Small intestine (tissue), 7 donors: ENCODE measurements at regions not wholly inside any gene's neighbourhood (a gene's known extent, or its start where the extent isn't known, plus 50 kb on each side); places are given as distances from the start of the nearest gene placed in this dataset.
"Not testable (repeated sequence)": the region's sequence is repeated elsewhere in the genome, so short reads cannot be mapped to it uniquely, and the experiment has no call there.

ENCODE experiments used
- DNase-seq, 2 donors: peaks; one replicate each; pipeline versions ENCODE4 v3.0.0 to v3.0.0-alpha.2; 2013
- FAIRE-seq: peaks from 2 replicates; lab custom pipeline; 2012; peaks lifted over from hg19 to GRCh38; lab: Jason Lieb, UNC
- H3K27ac ChIP-seq, 3 donors: one replicate each; pipeline ENCODE4 v1.5.1; 2013; ENCODE audit warnings: low read length in 2 of 3, mild to moderate bottlenecking in 2 of 3, control low read depth in 1 of 3, inconsistent platforms in 1 of 3, low read depth in 1 of 3, moderate library complexity in 1 of 3
- H3K27me3 ChIP-seq, 3 donors: one replicate each; pipeline ENCODE4 v1.6.1; 2013; ENCODE audit warnings: low read length in 3 of 3, inconsistent platforms in 1 of 3; ENCODE audit not compliant: control insufficient read depth in 3 of 3, insufficient read depth in 3 of 3
- H3K36me3 ChIP-seq, 3 donors: one replicate each; pipeline ENCODE4 v1.6.1; 2013; ENCODE audit warnings: low read length in 3 of 3, inconsistent platforms in 1 of 3, low read depth in 1 of 3, mild to moderate bottlenecking in 1 of 3, moderate library complexity in 1 of 3; ENCODE audit not compliant: control insufficient read depth in 3 of 3, insufficient read depth in 2 of 3
- H3K4me1 ChIP-seq, 3 donors: one replicate each; pipeline ENCODE4 v1.6.1; 2013; ENCODE audit warnings: low read length in 2 of 3, inconsistent platforms in 1 of 3, low read depth in 1 of 3, mild to moderate bottlenecking in 1 of 3, moderate library complexity in 1 of 3; ENCODE audit not compliant: control insufficient read depth in 3 of 3, insufficient read depth in 2 of 3
- H3K4me3 ChIP-seq, 3 donors: one replicate each; pipeline ENCODE4 v1.5.1; 2013; ENCODE audit warnings: low read length in 3 of 3, control low read depth in 1 of 3, inconsistent platforms in 1 of 3, low read depth in 1 of 3, mild to moderate bottlenecking in 1 of 3, moderate library complexity in 1 of 3
- H3K9me3 ChIP-seq, 2 donors: one replicate each; pipeline ENCODE4 v1.6.1; 2013; ENCODE audit warnings: low read depth in 1 of 2, low read length in 1 of 2; ENCODE audit not compliant: control insufficient read depth in 2 of 2, insufficient read depth in 1 of 2
- WGBS, 3 donors: extraction: QIAGEN DNeasy Blood & Tissue Kit; methylation state at CpG; one replicate each; pipeline ENCODE4 v1.1.7; 2013; 5-methylcytosine and 5-hydroxymethylcytosine counted together
- donor health status: healthy with polysubstance abuse.
- donor health status: control.
- donor health status: control.
- donor health status: Bipolar disorder and iron deficiency.
- donor health status: healthy.

- no peaks in the 10 kb centered on the region for H3K4me1 ChIP-seq
- peaks cover 0 to 2% of the 10 kb centered on the region in 2 donors for H3K9me3 ChIP-seq
- WGBS, 3 donors: 89 to 90% (median 89%) methylated on average over 15 of the region's 15 CpGs
- peaks cover 0 to 2% (median 0%) of the 10 kb centered on the region in 3 donors for H3K27me3 ChIP-seq
- no peak overlapping the region for H3K27ac ChIP-seq
- no peak for DNase-seq
- H3K36me3 ChIP-seq: no peaks in the 10 kb centered on the region
- FAIRE-seq: no peak
- no peak overlapping the region for H3K4me3 ChIP-seq
Measured at GRCh38 chr2:240191001-240191400, 50.5 kb upstream of the OTOS start.

- 66 to 78% (median 78%) methylated on average over 5 of the region's 5 CpGs for WGBS, 3 donors
- Histone ChIP-seq H3K9me3 (peaks cover 0 to 2% of the 10 kb centered on the region in 2 donors), H3K27ac (no peak overlapping the region), H3K27me3 (peaks cover 0 to 2% (median 0%) of the 10 kb centered on the region in 3 donors), H3K4me1 (no peaks in the 10 kb centered on the region), H3K36me3 (no peaks in the 10 kb centered on the region), H3K4me3 (no peak overlapping the region)
- DNase-seq (no peak), FAIRE-seq (no peak)
Measured at GRCh38 chr2:240192661-240193060, 52.2 kb upstream of the OTOS start.

GRCh38 chr2:240194341-240194762 lies 53.9 kb upstream of the OTOS start:
- not testable (repeated sequence) for H3K36me3 ChIP-seq, H3K4me3 ChIP-seq, H3K9me3 ChIP-seq, FAIRE-seq, DNase-seq, H3K27ac ChIP-seq, H3K27me3 ChIP-seq, H3K4me1 ChIP-seq
- 34 to 49% (median 39%) methylated on average over 10 of the region's 10 CpGs for WGBS, 3 donors

GRCh38 chr2:240195316-240195861 lies 54.9 kb upstream of the OTOS start:
- Histone ChIP-seq H3K27ac (no peak overlapping the region), H3K36me3 (no peaks in the 10 kb centered on the region), H3K4me1 (no peaks in the 10 kb centered on the region), H3K4me3 (no peak overlapping the region), H3K27me3 (no peaks in the 10 kb centered on the region), H3K9me3 (no peaks in the 10 kb centered on the region)
- FAIRE-seq (no peak), DNase-seq (no peak)
- 84 to 87% (median 85%) methylated on average over 10 of the region's 10 CpGs for WGBS, 3 donors

GRCh38 chr2:240196716-240197461 lies 56.4 kb upstream of the OTOS start:
- no peak for FAIRE-seq
- Histone ChIP-seq H3K9me3 (no peaks in the 10 kb centered on the region), H3K4me1 (no peaks in the 10 kb centered on the region), H3K27me3 (no peaks in the 10 kb centered on the region), H3K27ac (no peak overlapping the region), H3K4me3 (no peak overlapping the region), H3K36me3 (no peaks in the 10 kb centered on the region)
- no peak for DNase-seq
- WGBS, 3 donors: 81 to 90% (median 83%) methylated on average over 10 of the region's 10 CpGs

- Histone ChIP-seq H3K4me3 (no peak overlapping the region), H3K36me3 (no peaks in the 10 kb centered on the region), H3K27ac (no peak overlapping the region), H3K4me1 (no peaks in the 10 kb centered on the region), H3K27me3 (no peaks in the 10 kb centered on the region), H3K9me3 (no peaks in the 10 kb centered on the region)
- 96% methylated on average over 17 of the region's 17 CpGs for WGBS, 3 donors
- DNase-seq (no peak), FAIRE-seq (no peak)
Measured at GRCh38 chr2:240197462-240198139, 57.1 kb upstream of the OTOS start.

- no peaks in the 10 kb centered on the region for H3K9me3 ChIP-seq
- no peaks in the 10 kb centered on the region for H3K36me3 ChIP-seq
- FAIRE-seq: no peak
- 96 to 97% (median 97%) methylated on average over 6 of the region's 6 CpGs for WGBS, 3 donors
- no peaks in the 10 kb centered on the region for H3K27me3 ChIP-seq
- H3K4me1 ChIP-seq: no peaks in the 10 kb centered on the region
- H3K4me3 ChIP-seq: no peak overlapping the region
- H3K27ac ChIP-seq: no peak overlapping the region
- DNase-seq: no peak
Measured at GRCh38 chr2:240198226-240198625, 57.8 kb upstream of the OTOS start.

- Histone ChIP-seq H3K4me3 (no peak overlapping the region), H3K4me1 (no peaks in the 10 kb centered on the region), H3K9me3 (no peaks in the 10 kb centered on the region), H3K27me3 (no peaks in the 10 kb centered on the region), H3K27ac (no peak overlapping the region), H3K36me3 (no peaks in the 10 kb centered on the region)
- FAIRE-seq (no peak), DNase-seq (no peak)
- 77 to 85% (median 80%) methylated on average over 14 to 16 of the region's 16 CpGs for WGBS, 3 donors
Measured at GRCh38 chr2:240199133-240199870, 58.8 kb upstream of the OTOS start.
